ENCODE measurements at regions not wholly inside any gene's neighbourhood (a gene's known extent, or its start where the extent isn't known, plus 50 kb on each side); places are given as distances from the start of the nearest gene placed in this dataset.
A peak's percentile ranks its signal among the peaks of the same experiment; 100 is the strongest.
"Not testable (repeated sequence)": the region's sequence is repeated elsewhere in the genome, so short reads cannot be mapped to it uniquely, and the experiment has no call there.

GRCh38 chr14:57150449-57150848 lies 118.3 kb downstream of the EXOC5 start:
- no peak for DNase-seq (ENCODE audit: low read depth in 3 of 3)

GRCh38 chr14:57139173-57139572 lies 129.5 kb downstream of the EXOC5 start:
- no peak for DNase-seq (ENCODE audit: low read depth in 3 of 3)

- DNase-seq (ENCODE audit: low read depth in 3 of 3) = no peak
Measured at GRCh38 chr14:57136669-57137328, 131.9 kb downstream of the EXOC5 start.

GRCh38 chr14:57127809-57128208 lies 140.9 kb downstream of the EXOC5 start:
- DNase-seq (ENCODE audit: low read depth in 3 of 3) = not testable (repeated sequence)

- DNase-seq (ENCODE audit: low read depth in 3 of 3) = no peak
Measured at GRCh38 chr14:57122129-57122528, 146.6 kb downstream of the EXOC5 start.

- DNase-seq (ENCODE audit: low read depth in 3 of 3) = not testable (repeated sequence)
Measured at GRCh38 chr14:57112072-57112807, 156.5 kb downstream of the EXOC5 start.

- DNase-seq (ENCODE audit: low read depth in 3 of 3) = not testable (repeated sequence)
Measured at GRCh38 chr14:57110411-57110810, 158.3 kb downstream of the EXOC5 start.

- DNase-seq (ENCODE audit: low read depth in 3 of 3) = no peak
Measured at GRCh38 chr14:57091030-57091608, 177.6 kb downstream of the EXOC5 start.

GRCh38 chr14:57089901-57090300 lies 178.8 kb downstream of the EXOC5 start:
- DNase-seq (ENCODE audit: low read depth in 3 of 3) = no peak

- no peak for DNase-seq (ENCODE audit: low read depth in 3 of 3)
Measured at GRCh38 chr14:57087841-57088240, 180.9 kb downstream of the EXOC5 start.

GRCh38 chr14:57086271-57087162 lies 182.2 kb downstream of the EXOC5 start:
- no peak for DNase-seq (ENCODE audit: low read depth in 3 of 3)

GRCh38 chr14:57085801-57086200 lies 182.9 kb downstream of the EXOC5 start:
- no peak for DNase-seq (ENCODE audit: low read depth in 3 of 3)

- no peak for DNase-seq (ENCODE audit: low read depth in 3 of 3)
Measured at GRCh38 chr14:57085043-57085442, 183.7 kb downstream of the EXOC5 start.

GRCh38 chr14:57080691-57081090 lies 188.0 kb downstream of the EXOC5 start:
- DNase-seq (ENCODE audit: low read depth in 3 of 3) = no peak

- no peak for DNase-seq (ENCODE audit: low read depth in 3 of 3)
Measured at GRCh38 chr14:57078054-57078453, 190.7 kb downstream of the EXOC5 start.

GRCh38 chr14:57073986-57074385 lies 194.7 kb downstream of the EXOC5 start:
- no peak for DNase-seq (ENCODE audit: low read depth in 3 of 3)

- DNase-seq (ENCODE audit: low read depth in 3 of 3) = no peak
Measured at GRCh38 chr14:57071639-57072038, 197.1 kb downstream of the EXOC5 start.

- no peak for DNase-seq (ENCODE audit: low read depth in 3 of 3)
Measured at GRCh38 chr14:57069702-57070101, 199.0 kb downstream of the EXOC5 start.

GRCh38 chr14:57068511-57068910 lies 200.2 kb downstream of the EXOC5 start:
- DNase-seq (ENCODE audit: low read depth in 3 of 3) = no peak

- DNase-seq (ENCODE audit: low read depth in 3 of 3) = peak in 2 of 3 experiments; percentile 9 to 40
Measured at GRCh38 chr14:57066887-57067513, 201.7 kb downstream of the EXOC5 start.

GRCh38 chr14:57066463-57066862 lies 202.2 kb downstream of the EXOC5 start:
- no peak for DNase-seq (ENCODE audit: low read depth in 3 of 3)

Data from stimulated activated CD4-positive, alpha-beta T cell treated with anti-CD3 and anti-CD28 coated beads, TNF-alpha, amount 100 ng/mL, for 24 hours (primary cell).